Ishikawa (cell line): ENCODE measurements at regions not wholly inside any gene's neighbourhood (a gene's known extent, or its start where the extent isn't known, plus 50 kb on each side); places are given as distances from the start of the nearest gene placed in this dataset.

ENCODE experiments used
- CEBPB ChIP-seq: IDR thresholded peaks from 2 replicates; pipeline ENCODE4 v1.6.1; 2012
- EP300 ChIP-seq: IDR thresholded peaks from 2 replicates; pipeline ENCODE4 v1.6.1; 2012; ENCODE audit warnings: borderline replicate concordance
- RAD21 ChIP-seq: IDR thresholded peaks from 2 replicates; pipeline ENCODE4 v1.6.1; 2012; ENCODE audit warnings: low read depth
- TEAD4 ChIP-seq: IDR thresholded peaks from 2 replicates; pipeline ENCODE4 v1.6.1; 2012
- ZBTB7A ChIP-seq: IDR thresholded peaks from 2 replicates; pipeline ENCODE4 v1.6.1; 2012; ENCODE audit warnings: low read depth

GRCh38 chr5:61657686-61658085 is 325.6 kb downstream of the ZSWIM6 start:
- no peak for TF ChIP-seq CEBPB
- no peak for TF ChIP-seq RAD21
- no peak for TF ChIP-seq EP300
- no peak for TF ChIP-seq TEAD4
- TF ChIP-seq ZBTB7A, result no peak
